DND-41 (cell line): ENCODE measurements at regions not wholly inside any gene's neighbourhood (a gene's known extent, or its start where the extent isn't known, plus 50 kb on each side); places are given as distances from the start of the nearest gene placed in this dataset.
"Not testable (repeated sequence)": the region's sequence is repeated elsewhere in the genome, so short reads cannot be mapped to it uniquely, and the experiment has no call there.

Experiments used
- ATAC-seq: fragments of 200-7000 bp; cut with Tn5 transposase; 3 replicates; pipeline ENCODE4 v1.9.1; 2021; ENCODE audit warnings: low read depth; ENCODE audit not compliant: insufficient read depth
- DNase-seq: peaks from one replicate; pipeline ENCODE4 v3.0.0-alpha.2; 2020
- H2AFZ ChIP-seq: 2 replicates; pipeline ENCODE4 v1.6.0; 2012; ENCODE audit warnings: low read depth, low read length
- H3K27ac ChIP-seq: 2 replicates; pipeline ENCODE4 v1.5.1; 2012; ENCODE audit warnings: low read length, inconsistent platforms
- H3K27me3 ChIP-seq: fragments of 200-600 bp; sonication (generic); 2 replicates; pipeline ENCODE4 v1.6.0; 2012; ENCODE audit warnings: low read length, mild to moderate bottlenecking, inconsistent platforms; ENCODE audit not compliant: insufficient read depth, poor library complexity
- H3K36me3 ChIP-seq: 2 replicates; pipeline ENCODE4 v1.5.1; 2012; ENCODE audit warnings: low read length, inconsistent platforms; ENCODE audit not compliant: insufficient read depth
- H3K4me1 ChIP-seq: 2 replicates; pipeline ENCODE4 v1.5.1; 2012; ENCODE audit warnings: mild to moderate bottlenecking, low read length; ENCODE audit not compliant: insufficient read depth
- H3K4me2 ChIP-seq: 2 replicates; pipeline ENCODE4 v1.6.0; 2012; ENCODE audit warnings: mild to moderate bottlenecking, moderate library complexity, low read length, inconsistent platforms; ENCODE audit not compliant: insufficient read depth
- H3K4me3 ChIP-seq, 2 experiments: fragments of 200-600 bp in 1 of 2; shearing (Covaris generic) in 1 of 2; 2 replicates each; pipeline ENCODE4 v1.5.1; 2012 to 2016; ENCODE audit warnings: inconsistent platforms in 2 of 2, low read length in 2 of 2, mild to moderate bottlenecking in 2 of 2, low read depth in 1 of 2, moderate library complexity in 1 of 2
- H3K79me2 ChIP-seq: 2 replicates; pipeline ENCODE4 v1.6.0; 2012; ENCODE audit warnings: low read length, inconsistent platforms; ENCODE audit not compliant: insufficient read depth
- H3K9ac ChIP-seq: 2 replicates; pipeline ENCODE4 v1.6.0; 2012; ENCODE audit warnings: low read depth, mild to moderate bottlenecking, inconsistent platforms, low read length, moderate library complexity
- H3K9me3 ChIP-seq: 2 replicates; pipeline ENCODE4 v1.5.1; 2012; ENCODE audit warnings: low read length, moderate library complexity, mild to moderate bottlenecking, inconsistent platforms; ENCODE audit not compliant: insufficient read depth, severe bottlenecking
- H4K20me1 ChIP-seq: 2 replicates; pipeline ENCODE4 v1.6.0; 2012; ENCODE audit warnings: low read length; ENCODE audit not compliant: insufficient read depth
- CTCF ChIP-seq: IDR thresholded peaks from 2 replicates; pipeline ENCODE4 v1.5.1; 2012; ENCODE audit warnings: borderline replicate concordance, low read length, moderate library complexity, mild to moderate bottlenecking; ENCODE audit not compliant: poor library complexity, severe bottlenecking; ENCODE audit errors: extremely low read depth
- EZH2 ChIP-seq: IDR thresholded peaks from 3 replicates; pipeline ENCODE4 v1.6.1; 2012; ENCODE audit warnings: borderline replicate concordance, low read depth, mild to moderate bottlenecking, moderate library complexity, low read length, inconsistent platforms; ENCODE audit not compliant: severe bottlenecking

GRCh38 chr5:87594566-87594965 is 181.8 kb upstream of the CCNH start:
- Histone ChIP-seq H3K79me2 (no peaks in the 10 kb centered on the region), H3K9ac (no peak overlapping the region), H3K36me3 (no peaks in the 10 kb centered on the region), H3K27me3 (no peaks in the 10 kb centered on the region), H3K4me1 (no peaks in the 10 kb centered on the region), H2AFZ (no peak overlapping the region), H4K20me1 (no peaks in the 10 kb centered on the region), H3K4me2 (no peak overlapping the region), H3K9me3 (no peaks in the 10 kb centered on the region), H3K27ac (no peak overlapping the region), H3K4me3 (no peak overlapping the region)
- TF ChIP-seq CTCF = no peak
- no peak for TF ChIP-seq EZH2
- no peak for ATAC-seq
- DNase-seq = no peak

GRCh38 chr5:87589587-87589986 is 176.9 kb upstream of the CCNH start:
- H3K4me3 ChIP-seq = no peak overlapping the region
- no peak for ATAC-seq
- no peaks in the 10 kb centered on the region for H3K9me3 ChIP-seq
- H3K27ac ChIP-seq = no peak overlapping the region
- H4K20me1 ChIP-seq = no peaks in the 10 kb centered on the region
- no peaks in the 10 kb centered on the region for H3K79me2 ChIP-seq
- no peak overlapping the region for H2AFZ ChIP-seq
- H3K36me3 ChIP-seq = no peaks in the 10 kb centered on the region
- no peak for TF ChIP-seq EZH2
- no peak for TF ChIP-seq CTCF
- H3K4me2 ChIP-seq = no peak overlapping the region
- no peak for DNase-seq
- no peaks in the 10 kb centered on the region for H3K4me1 ChIP-seq
- no peak overlapping the region for H3K9ac ChIP-seq
- H3K27me3 ChIP-seq = no peaks in the 10 kb centered on the region

- no peaks in the 10 kb centered on the region for H3K9me3 ChIP-seq
- no peak overlapping the region for H2AFZ ChIP-seq
- no peak overlapping the region for H3K4me3 ChIP-seq
- H3K9ac ChIP-seq = no peak overlapping the region
- no peaks in the 10 kb centered on the region for H3K79me2 ChIP-seq
- no peaks in the 10 kb centered on the region for H3K4me1 ChIP-seq
- no peak overlapping the region for H3K4me2 ChIP-seq
- no peak for DNase-seq
- H3K27me3 ChIP-seq = no peaks in the 10 kb centered on the region
- no peak for ATAC-seq
- no peak overlapping the region for H3K27ac ChIP-seq
- H3K36me3 ChIP-seq = no peaks in the 10 kb centered on the region
- no peaks in the 10 kb centered on the region for H4K20me1 ChIP-seq
- TF ChIP-seq CTCF (no peak), EZH2 (no peak)
Observed at GRCh38 chr5:87588316-87588715, 175.6 kb upstream of the CCNH start.

GRCh38 chr5:87583704-87584103 is 171.0 kb upstream of the CCNH start:
- H3K4me1 ChIP-seq, H2AFZ ChIP-seq, H3K4me3 ChIP-seq, H3K79me2 ChIP-seq, H3K9ac ChIP-seq, DNase-seq, H3K9me3 ChIP-seq, ATAC-seq, H3K27ac ChIP-seq, H3K36me3 ChIP-seq, H3K27me3 ChIP-seq, H3K4me2 ChIP-seq, H4K20me1 ChIP-seq: not testable (repeated sequence)
